Progenitor cell of endocrine pancreas (in vitro differentiated cells): ENCODE measurements at regions not wholly inside any gene's neighbourhood (a gene's known extent, or its start where the extent isn't known, plus 50 kb on each side); places are given as distances from the start of the nearest gene placed in this dataset.
A peak's percentile ranks its signal among the peaks of the same experiment; 100 is the strongest.

Experiments used
- DNase-seq: peaks from one replicate; pipeline ENCODE4 v3.0.0; 2021; ENCODE audit warnings: low spot score; ENCODE audit not compliant: unreplicated experiment
- H3K27ac Mint-ChIP-seq: 2 replicates; pipeline ENCODE4 v1.8.0; 2021; ENCODE audit warnings: mild to moderate bottlenecking, moderate library complexity, mixed read lengths
- H3K27me3 Mint-ChIP-seq: 2 replicates; pipeline ENCODE4 v1.8.0; 2021; ENCODE audit warnings: mixed read lengths
- H3K36me3 Mint-ChIP-seq: 2 replicates; pipeline ENCODE4 v1.8.0; 2022; ENCODE audit warnings: mixed read lengths; ENCODE audit not compliant: insufficient read depth
- H3K4me1 Mint-ChIP-seq: 2 replicates; pipeline ENCODE4 v1.8.0; 2021; ENCODE audit warnings: low read depth, mixed read lengths
- H3K4me3 Mint-ChIP-seq: 2 replicates; pipeline ENCODE4 v1.8.0; 2021; ENCODE audit warnings: low read depth, mild to moderate bottlenecking, moderate library complexity, mixed read lengths
- H3K9me3 Mint-ChIP-seq: 2 replicates; pipeline ENCODE4 v1.8.0; 2021; ENCODE audit warnings: low read depth, mixed read lengths
- CTCF ChIP-seq: fragments of 200-600 bp; sonication (generic); IDR thresholded peaks from one replicate; pipeline ENCODE4 v1.5.0; 2021; ENCODE audit warnings: antibody characterized with exemption, mild to moderate bottlenecking; ENCODE audit not compliant: unreplicated experiment

- DNase-seq = no peak
- peaks cover 29% of the 10 kb centered on the region for H3K4me1 Mint-ChIP-seq
- H3K9me3 Mint-ChIP-seq = no peaks in the 10 kb centered on the region
- no peak overlapping the region for H3K27ac Mint-ChIP-seq
- TF ChIP-seq CTCF = no peak
- no peaks in the 10 kb centered on the region for H3K27me3 Mint-ChIP-seq
- no peak overlapping the region for H3K4me3 Mint-ChIP-seq
- no peaks in the 10 kb centered on the region for H3K36me3 Mint-ChIP-seq
These were observed 61.9 kb upstream of the DAPP1 start for GRCh38 chr4:99754756-99755155.

- DNase-seq = no peak
- Mint-ChIP-seq H3K4me3 (no peak overlapping the region), H3K9me3 (no peaks in the 10 kb centered on the region), H3K27ac (peak overlapping the region; percentile 51), H3K36me3 (no peaks in the 10 kb centered on the region), H3K4me1 (peaks cover 29% of the 10 kb centered on the region), H3K27me3 (no peaks in the 10 kb centered on the region)
- TF ChIP-seq CTCF = no peak
These were observed 62.7 kb upstream of the DAPP1 start for GRCh38 chr4:99753931-99754330.

GRCh38 chr4:99749445-99750391 is 66.9 kb upstream of the DAPP1 start:
- no peak overlapping the region for H3K4me3 Mint-ChIP-seq
- peaks cover 18% of the 10 kb centered on the region for H3K4me1 Mint-ChIP-seq
- H3K36me3 Mint-ChIP-seq = no peaks in the 10 kb centered on the region
- H3K27ac Mint-ChIP-seq = peak overlapping the region; percentile 71
- DNase-seq = no peak
- H3K27me3 Mint-ChIP-seq = no peaks in the 10 kb centered on the region
- H3K9me3 Mint-ChIP-seq = no peaks in the 10 kb centered on the region
- TF ChIP-seq CTCF = no peak

GRCh38 chr4:99746443-99746842 is 70.2 kb upstream of the DAPP1 start:
- no peaks in the 10 kb centered on the region for H3K4me1 Mint-ChIP-seq
- no peaks in the 10 kb centered on the region for H3K36me3 Mint-ChIP-seq
- no peak for TF ChIP-seq CTCF
- H3K27ac Mint-ChIP-seq = no peak overlapping the region
- H3K27me3 Mint-ChIP-seq = no peaks in the 10 kb centered on the region
- H3K4me3 Mint-ChIP-seq = no peak overlapping the region
- no peak for DNase-seq
- H3K9me3 Mint-ChIP-seq = no peaks in the 10 kb centered on the region

GRCh38 chr4:99736846-99737245 is 79.2 kb upstream of the C4orf54 start:
- Mint-ChIP-seq H3K27ac (no peak overlapping the region), H3K27me3 (peaks cover 5% of the 10 kb centered on the region), H3K9me3 (peaks cover 7% of the 10 kb centered on the region), H3K4me1 (no peaks in the 10 kb centered on the region), H3K4me3 (no peak overlapping the region), H3K36me3 (no peaks in the 10 kb centered on the region)
- no peak for DNase-seq
- TF ChIP-seq CTCF = no peak
